ENCODE measurements at regions not wholly inside any gene's neighbourhood (a gene's known extent, or its start where the extent isn't known, plus 50 kb on each side); places are given as distances from the start of the nearest gene placed in this dataset.
"Not testable (repeated sequence)": the region's sequence is repeated elsewhere in the genome, so short reads cannot be mapped to it uniquely, and the experiment has no call there.

DNA sequence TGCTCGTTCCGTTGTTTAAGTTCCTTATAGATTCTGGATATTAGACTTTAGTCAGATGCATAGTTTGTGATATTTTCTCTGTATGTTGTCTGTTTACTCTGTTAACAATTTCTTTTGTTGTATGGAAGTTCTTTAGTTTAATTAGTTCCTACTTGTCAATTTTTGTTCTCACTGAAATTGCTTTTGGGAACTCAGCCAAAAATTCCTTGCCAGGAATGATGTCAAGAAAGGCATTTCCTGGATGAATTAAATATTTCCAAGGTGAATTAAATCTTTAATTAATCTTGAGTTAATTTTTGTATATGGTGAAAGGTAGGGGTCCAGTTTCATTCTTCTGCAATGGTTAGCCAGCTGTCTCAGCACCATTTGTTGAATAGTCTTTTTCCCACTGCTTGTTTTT lies 406.2 kb upstream of the NOX3 start:
- Histone ChIP-seq H3K9me3 (no peaks in the 10 kb centered on the region), H3K27me3 (replicated peaks; ENCODE audit: insufficient read depth) (no peaks in the 10 kb centered on the region), H3K4me1 (replicated peaks) (no peaks in the 10 kb centered on the region), H3K36me3 (no peaks in the 10 kb centered on the region), H3K27ac (no peak overlapping the region), H3K4me3 (no peak overlapping the region)
- intact Hi-C loops (cut with DNase I) = no loop called here
- 52% methylated on average over 2 of the region's 2 CpGs for WGBS
- no peak for TF ChIP-seq POLR2A (IDR thresholded peaks at IDR 0.05)
- TF ChIP-seq, protein P1, sequence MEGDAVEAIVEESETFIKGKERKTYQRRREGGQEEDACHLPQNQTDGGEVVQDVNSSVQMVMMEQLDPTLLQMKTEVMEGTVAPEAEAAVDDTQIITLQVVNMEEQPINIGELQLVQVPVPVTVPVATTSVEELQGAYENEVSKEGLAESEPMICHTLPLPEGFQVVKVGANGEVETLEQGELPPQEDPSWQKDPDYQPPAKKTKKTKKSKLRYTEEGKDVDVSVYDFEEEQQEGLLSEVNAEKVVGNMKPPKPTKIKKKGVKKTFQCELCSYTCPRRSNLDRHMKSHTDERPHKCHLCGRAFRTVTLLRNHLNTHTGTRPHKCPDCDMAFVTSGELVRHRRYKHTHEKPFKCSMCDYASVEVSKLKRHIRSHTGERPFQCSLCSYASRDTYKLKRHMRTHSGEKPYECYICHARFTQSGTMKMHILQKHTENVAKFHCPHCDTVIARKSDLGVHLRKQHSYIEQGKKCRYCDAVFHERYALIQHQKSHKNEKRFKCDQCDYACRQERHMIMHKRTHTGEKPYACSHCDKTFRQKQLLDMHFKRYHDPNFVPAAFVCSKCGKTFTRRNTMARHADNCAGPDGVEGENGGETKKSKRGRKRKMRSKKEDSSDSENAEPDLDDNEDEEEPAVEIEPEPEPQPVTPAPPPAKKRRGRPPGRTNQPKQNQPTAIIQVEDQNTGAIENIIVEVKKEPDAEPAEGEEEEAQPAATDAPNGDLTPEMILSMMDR (IDR thresholded peaks at IDR 0.05) = no peak
- no peak for TF ChIP-seq POLR2AphosphoS5 (IDR thresholded peaks at IDR 0.05)
- no peak for DNase-seq (ENCODE audit: low spot score)

DNA sequence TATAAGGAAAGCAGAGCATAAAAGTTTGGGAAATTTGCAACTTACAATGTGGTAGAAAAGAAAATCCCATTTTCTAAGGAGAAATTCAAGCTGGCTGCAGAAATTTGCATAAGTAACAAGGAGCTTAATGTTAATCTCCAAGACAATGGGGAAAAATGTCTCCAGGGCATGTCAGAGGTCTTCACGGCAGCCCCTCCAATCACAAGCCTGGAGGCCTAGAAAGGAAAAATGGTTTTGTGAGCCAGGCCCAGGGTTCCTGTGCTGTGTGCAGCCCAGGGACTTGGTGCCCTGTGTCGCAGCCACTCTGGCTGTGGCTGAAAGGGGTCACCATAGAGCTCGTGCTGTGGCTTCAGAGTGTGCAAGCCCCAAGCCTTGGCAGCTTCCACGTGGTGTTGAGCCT lies 403.3 kb upstream of the NOX3 start:
- intact Hi-C loops (cut with DNase I); H3K9me3 ChIP-seq; H3K27me3 ChIP-seq (replicated peaks; ENCODE audit: insufficient read depth); H3K4me1 ChIP-seq (replicated peaks); H3K4me3 ChIP-seq; H3K27ac ChIP-seq; DNase-seq (ENCODE audit: low spot score); H3K36me3 ChIP-seq: not testable (repeated sequence)
- 78% methylated on average over 4 of the region's 4 CpGs for WGBS

DNA sequence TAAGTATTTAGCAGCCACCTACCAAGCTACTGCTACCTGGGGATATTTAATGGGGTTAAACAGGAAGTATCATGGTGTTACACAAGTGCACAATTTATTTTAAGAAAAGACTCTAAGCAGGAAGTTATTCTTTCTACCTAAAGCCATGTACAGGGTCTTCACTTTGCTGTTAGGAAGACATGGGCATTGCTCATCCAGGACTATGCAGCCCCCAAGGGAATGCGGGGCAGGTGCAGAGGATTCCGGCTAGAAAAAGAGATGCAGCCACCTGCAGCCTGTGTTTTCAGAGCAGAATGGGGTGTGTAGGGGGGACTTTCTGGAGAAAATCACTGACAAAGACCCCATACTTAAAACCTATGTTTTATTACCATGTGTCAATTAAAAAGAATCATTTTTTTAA lies 399.1 kb upstream of the NOX3 start:
- intact Hi-C loops (cut with DNase I) = no loop called here

DNA sequence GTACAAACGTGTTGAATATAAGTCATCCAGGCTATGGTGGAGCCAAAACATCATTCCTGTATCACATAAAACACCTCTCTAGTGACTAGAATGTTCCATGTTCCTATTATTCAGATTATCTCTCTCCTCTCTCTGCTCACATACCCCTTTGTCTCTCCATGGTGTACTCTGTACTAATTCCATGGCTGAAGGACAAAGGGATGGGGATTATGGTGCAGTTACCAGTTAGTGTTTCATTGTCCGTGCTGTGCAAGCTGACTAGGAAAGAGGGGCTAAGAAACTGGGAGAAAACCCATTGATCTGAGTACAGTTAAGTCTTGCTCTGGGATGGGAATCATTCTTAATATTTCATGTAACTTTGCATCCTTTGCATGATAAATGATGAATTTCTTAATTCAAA lies 397.4 kb upstream of the NOX3 start:
- no peak for TF ChIP-seq POLR2AphosphoS5 (IDR thresholded peaks at IDR 0.05)
- TF ChIP-seq, protein P1 (IDR thresholded peaks at IDR 0.05) = no peak
- TF ChIP-seq POLR2A (IDR thresholded peaks at IDR 0.05) = no peak
- WGBS = 83% methylated on average over 2 of the region's 2 CpGs
- Histone ChIP-seq H3K9me3 (no peaks in the 10 kb centered on the region), H3K4me3 (no peak overlapping the region), H3K27me3 (replicated peaks; ENCODE audit: insufficient read depth) (no peaks in the 10 kb centered on the region), H3K4me1 (replicated peaks) (no peaks in the 10 kb centered on the region), H3K27ac (no peak overlapping the region), H3K36me3 (no peaks in the 10 kb centered on the region)
- intact Hi-C loops (cut with DNase I) = no loop called here
- DNase-seq (ENCODE audit: low spot score) = no peak

More for the DNA sequence above, 399.1 kb upstream of the NOX3 start:
- no peaks in the 10 kb centered on the region for H3K27me3 ChIP-seq (replicated peaks; ENCODE audit: insufficient read depth)
- 89% methylated on average over 2 of the region's 2 CpGs for WGBS
- TF ChIP-seq POLR2A (IDR thresholded peaks at IDR 0.05) (no peak), POLR2AphosphoS5 (IDR thresholded peaks at IDR 0.05) (no peak)
- TF ChIP-seq, protein P1 (IDR thresholded peaks at IDR 0.05) = no peak
- H3K4me3 ChIP-seq = no peak overlapping the region
- DNase-seq (ENCODE audit: low spot score) = no peak
- no peaks in the 10 kb centered on the region for H3K9me3 ChIP-seq
- no peak overlapping the region for H3K27ac ChIP-seq
- H3K4me1 ChIP-seq (replicated peaks) = no peaks in the 10 kb centered on the region
- H3K36me3 ChIP-seq = no peaks in the 10 kb centered on the region

DNA sequence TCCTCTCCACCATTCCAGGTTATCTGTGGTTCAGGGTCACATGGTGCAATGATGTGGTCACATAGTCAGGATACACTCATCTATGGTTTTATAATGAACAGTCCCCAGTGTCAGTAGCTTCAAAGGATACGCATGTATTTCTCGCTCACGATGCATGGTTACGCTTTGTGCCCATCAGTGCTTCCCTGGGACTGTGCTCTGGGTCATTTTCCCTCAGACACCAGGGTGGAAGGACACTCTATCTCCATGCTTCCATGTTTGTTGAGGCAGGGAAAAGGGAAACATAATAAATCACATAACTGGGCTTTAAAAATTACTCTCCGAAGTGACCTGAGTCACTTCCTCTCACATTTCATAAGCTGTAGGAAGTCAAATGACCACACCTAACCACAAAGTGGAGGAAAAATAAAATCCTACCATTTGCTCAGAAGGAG lies 394.8 kb upstream of the NOX3 start:
- H3K9me3 ChIP-seq = no peaks in the 10 kb centered on the region
- WGBS = 90% methylated on average over 5 of the region's 5 CpGs
- intact Hi-C loops (cut with DNase I) = no loop called here

More for the DNA sequence above, 394.8 kb upstream of the NOX3 start:
- Histone ChIP-seq H3K4me3 (no peak overlapping the region), H3K4me1 (replicated peaks) (no peaks in the 10 kb centered on the region), H3K36me3 (no peaks in the 10 kb centered on the region), H3K27ac (no peak overlapping the region), H3K27me3 (replicated peaks; ENCODE audit: insufficient read depth) (no peaks in the 10 kb centered on the region)
- TF ChIP-seq POLR2AphosphoS5 (IDR thresholded peaks at IDR 0.05) = no peak
- TF ChIP-seq POLR2A (IDR thresholded peaks at IDR 0.05) = no peak
- TF ChIP-seq, protein P1 (IDR thresholded peaks at IDR 0.05) = no peak
- no peak for DNase-seq (ENCODE audit: low spot score)

All from prostate gland (tissue), 2 donors.